ENCODE measurements at regions not wholly inside any gene's neighbourhood (a gene's known extent, or its start where the extent isn't known, plus 50 kb on each side); places are given as distances from the start of the nearest gene placed in this dataset.

DNA sequence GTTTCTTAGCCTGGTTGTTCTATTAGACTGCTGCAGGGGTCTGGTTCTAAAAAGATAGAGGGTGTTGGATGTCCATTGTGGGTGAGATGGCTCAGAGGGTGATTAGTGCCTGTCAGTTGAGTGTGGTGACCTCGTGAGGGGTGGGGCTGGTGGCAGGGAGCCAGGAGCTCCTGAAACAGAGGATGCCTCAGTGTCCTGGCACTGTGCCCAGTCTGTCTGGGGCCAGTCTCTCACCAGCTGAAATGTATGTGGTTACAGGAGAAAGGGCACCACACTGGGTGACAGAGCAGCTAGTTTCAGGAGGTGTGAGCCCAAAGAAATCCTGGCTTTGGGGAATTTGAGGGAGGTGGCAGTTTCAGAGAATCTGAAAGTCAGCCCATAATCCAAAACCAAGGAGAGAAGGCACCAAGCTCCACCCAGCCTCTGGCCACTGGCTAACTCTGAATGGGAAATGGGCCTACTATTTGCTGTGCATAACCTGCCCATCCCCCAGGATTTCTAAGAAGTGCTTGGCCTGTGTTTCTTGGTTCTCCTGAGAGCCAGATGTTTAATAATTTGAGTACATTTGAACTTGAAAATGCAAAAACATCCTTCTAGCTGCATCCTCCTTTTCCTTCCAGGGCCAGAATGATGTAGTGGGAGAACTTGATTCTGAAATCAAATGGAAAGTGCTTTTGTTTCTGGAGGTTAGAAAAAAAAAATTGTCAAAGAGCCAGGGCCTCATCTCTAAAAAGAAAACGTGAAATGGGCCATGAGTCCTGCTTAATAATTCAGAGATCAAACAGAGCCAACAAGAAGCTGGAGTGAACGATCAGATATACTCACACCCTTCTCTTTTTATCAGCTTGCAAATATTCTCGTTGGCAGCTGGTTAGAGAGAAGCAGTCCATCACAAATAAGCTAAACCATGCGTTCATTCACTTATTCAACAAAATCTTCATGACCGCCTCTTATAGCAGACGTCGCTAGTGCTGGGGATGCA lies 92.3 kb downstream of the B3GNT2 start (continued):
- no peak for TF ChIP-seq ZNF701 (tag by site-specific recombination; IDR thresholded peaks at IDR 0.05)
- TF ChIP-seq MYNN (tag by site-specific recombination; IDR thresholded peaks at IDR 0.05; ENCODE audit: borderline replicate concordance), result no peak
- TF ChIP-seq, protein P1, sequence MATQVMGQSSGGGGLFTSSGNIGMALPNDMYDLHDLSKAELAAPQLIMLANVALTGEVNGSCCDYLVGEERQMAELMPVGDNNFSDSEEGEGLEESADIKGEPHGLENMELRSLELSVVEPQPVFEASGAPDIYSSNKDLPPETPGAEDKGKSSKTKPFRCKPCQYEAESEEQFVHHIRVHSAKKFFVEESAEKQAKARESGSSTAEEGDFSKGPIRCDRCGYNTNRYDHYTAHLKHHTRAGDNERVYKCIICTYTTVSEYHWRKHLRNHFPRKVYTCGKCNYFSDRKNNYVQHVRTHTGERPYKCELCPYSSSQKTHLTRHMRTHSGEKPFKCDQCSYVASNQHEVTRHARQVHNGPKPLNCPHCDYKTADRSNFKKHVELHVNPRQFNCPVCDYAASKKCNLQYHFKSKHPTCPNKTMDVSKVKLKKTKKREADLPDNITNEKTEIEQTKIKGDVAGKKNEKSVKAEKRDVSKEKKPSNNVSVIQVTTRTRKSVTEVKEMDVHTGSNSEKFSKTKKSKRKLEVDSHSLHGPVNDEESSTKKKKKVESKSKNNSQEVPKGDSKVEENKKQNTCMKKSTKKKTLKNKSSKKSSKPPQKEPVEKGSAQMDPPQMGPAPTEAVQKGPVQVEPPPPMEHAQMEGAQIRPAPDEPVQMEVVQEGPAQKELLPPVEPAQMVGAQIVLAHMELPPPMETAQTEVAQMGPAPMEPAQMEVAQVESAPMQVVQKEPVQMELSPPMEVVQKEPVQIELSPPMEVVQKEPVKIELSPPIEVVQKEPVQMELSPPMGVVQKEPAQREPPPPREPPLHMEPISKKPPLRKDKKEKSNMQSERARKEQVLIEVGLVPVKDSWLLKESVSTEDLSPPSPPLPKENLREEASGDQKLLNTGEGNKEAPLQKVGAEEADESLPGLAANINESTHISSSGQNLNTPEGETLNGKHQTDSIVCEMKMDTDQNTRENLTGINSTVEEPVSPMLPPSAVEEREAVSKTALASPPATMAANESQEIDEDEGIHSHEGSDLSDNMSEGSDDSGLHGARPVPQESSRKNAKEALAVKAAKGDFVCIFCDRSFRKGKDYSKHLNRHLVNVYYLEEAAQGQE (tag by site-specific recombination; IDR thresholded peaks at IDR 0.05), result no peak
- TF ChIP-seq, protein P2, sequence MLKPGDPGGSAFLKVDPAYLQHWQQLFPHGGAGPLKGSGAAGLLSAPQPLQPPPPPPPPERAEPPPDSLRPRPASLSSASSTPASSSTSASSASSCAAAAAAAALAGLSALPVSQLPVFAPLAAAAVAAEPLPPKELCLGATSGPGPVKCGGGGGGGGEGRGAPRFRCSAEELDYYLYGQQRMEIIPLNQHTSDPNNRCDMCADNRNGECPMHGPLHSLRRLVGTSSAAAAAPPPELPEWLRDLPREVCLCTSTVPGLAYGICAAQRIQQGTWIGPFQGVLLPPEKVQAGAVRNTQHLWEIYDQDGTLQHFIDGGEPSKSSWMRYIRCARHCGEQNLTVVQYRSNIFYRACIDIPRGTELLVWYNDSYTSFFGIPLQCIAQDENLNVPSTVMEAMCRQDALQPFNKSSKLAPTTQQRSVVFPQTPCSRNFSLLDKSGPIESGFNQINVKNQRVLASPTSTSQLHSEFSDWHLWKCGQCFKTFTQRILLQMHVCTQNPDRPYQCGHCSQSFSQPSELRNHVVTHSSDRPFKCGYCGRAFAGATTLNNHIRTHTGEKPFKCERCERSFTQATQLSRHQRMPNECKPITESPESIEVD (tag by site-specific recombination; IDR thresholded peaks at IDR 0.05), result no peak
- TF ChIP-seq GLIS1 (tag by site-specific recombination; IDR thresholded peaks at IDR 0.05), result peak; percentile 35; the same call in 1 of the 2 replicates
- TF ChIP-seq ZNF837 (tag by site-specific recombination; IDR thresholded peaks at IDR 0.05), result no peak
- TF ChIP-seq GFI1B (tag by site-specific recombination; IDR thresholded peaks at IDR 0.05), result no peak
- TF ChIP-seq ZNF416 (tag by site-specific recombination; IDR thresholded peaks at IDR 0.05), result no peak
- no peak for TF ChIP-seq ZNF843 (tag by site-specific recombination; IDR thresholded peaks at IDR 0.05)
- TF ChIP-seq, protein P3, sequence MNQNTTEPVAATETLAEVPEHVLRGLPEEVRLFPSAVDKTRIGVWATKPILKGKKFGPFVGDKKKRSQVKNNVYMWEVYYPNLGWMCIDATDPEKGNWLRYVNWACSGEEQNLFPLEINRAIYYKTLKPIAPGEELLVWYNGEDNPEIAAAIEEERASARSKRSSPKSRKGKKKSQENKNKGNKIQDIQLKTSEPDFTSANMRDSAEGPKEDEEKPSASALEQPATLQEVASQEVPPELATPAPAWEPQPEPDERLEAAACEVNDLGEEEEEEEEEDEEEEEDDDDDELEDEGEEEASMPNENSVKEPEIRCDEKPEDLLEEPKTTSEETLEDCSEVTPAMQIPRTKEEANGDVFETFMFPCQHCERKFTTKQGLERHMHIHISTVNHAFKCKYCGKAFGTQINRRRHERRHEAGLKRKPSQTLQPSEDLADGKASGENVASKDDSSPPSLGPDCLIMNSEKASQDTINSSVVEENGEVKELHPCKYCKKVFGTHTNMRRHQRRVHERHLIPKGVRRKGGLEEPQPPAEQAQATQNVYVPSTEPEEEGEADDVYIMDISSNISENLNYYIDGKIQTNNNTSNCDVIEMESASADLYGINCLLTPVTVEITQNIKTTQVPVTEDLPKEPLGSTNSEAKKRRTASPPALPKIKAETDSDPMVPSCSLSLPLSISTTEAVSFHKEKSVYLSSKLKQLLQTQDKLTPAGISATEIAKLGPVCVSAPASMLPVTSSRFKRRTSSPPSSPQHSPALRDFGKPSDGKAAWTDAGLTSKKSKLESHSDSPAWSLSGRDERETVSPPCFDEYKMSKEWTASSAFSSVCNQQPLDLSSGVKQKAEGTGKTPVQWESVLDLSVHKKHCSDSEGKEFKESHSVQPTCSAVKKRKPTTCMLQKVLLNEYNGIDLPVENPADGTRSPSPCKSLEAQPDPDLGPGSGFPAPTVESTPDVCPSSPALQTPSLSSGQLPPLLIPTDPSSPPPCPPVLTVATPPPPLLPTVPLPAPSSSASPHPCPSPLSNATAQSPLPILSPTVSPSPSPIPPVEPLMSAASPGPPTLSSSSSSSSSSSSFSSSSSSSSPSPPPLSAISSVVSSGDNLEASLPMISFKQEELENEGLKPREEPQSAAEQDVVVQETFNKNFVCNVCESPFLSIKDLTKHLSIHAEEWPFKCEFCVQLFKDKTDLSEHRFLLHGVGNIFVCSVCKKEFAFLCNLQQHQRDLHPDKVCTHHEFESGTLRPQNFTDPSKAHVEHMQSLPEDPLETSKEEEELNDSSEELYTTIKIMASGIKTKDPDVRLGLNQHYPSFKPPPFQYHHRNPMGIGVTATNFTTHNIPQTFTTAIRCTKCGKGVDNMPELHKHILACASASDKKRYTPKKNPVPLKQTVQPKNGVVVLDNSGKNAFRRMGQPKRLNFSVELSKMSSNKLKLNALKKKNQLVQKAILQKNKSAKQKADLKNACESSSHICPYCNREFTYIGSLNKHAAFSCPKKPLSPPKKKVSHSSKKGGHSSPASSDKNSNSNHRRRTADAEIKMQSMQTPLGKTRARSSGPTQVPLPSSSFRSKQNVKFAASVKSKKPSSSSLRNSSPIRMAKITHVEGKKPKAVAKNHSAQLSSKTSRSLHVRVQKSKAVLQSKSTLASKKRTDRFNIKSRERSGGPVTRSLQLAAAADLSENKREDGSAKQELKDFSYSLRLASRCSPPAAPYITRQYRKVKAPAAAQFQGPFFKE (tag by site-specific recombination; IDR thresholded peaks at IDR 0.05; ENCODE audit: borderline replicate concordance), result no peak
- TF ChIP-seq ZNF266 (tag by site-specific recombination; IDR thresholded peaks at IDR 0.05; ENCODE audit: low read depth), result no peak
- TF ChIP-seq ZNF791 (tag by site-specific recombination; IDR thresholded peaks at IDR 0.05), result no peak
- no peak for TF ChIP-seq HOXD13 (CRISPR knock-in tag; IDR thresholded peaks at IDR 0.05; ENCODE audit: borderline replicate concordance)
- TF ChIP-seq ZNF155 (tag by site-specific recombination; IDR thresholded peaks at IDR 0.05), result no peak
- TF ChIP-seq YY1 (tag by site-specific recombination; IDR thresholded peaks at IDR 0.05), result no peak
- no peak for TF ChIP-seq SALL2 (tag by site-specific recombination; IDR thresholded peaks at IDR 0.05; ENCODE audit: borderline replicate concordance)
- 0 out of 2 replicates have a peak, but pooled peaks have one; percentile 26 for TF ChIP-seq ZBTB48 (tag by site-specific recombination; IDR thresholded peaks at IDR 0.05)
- no peak for TF ChIP-seq HOXC10 (CRISPR knock-in tag; IDR thresholded peaks at IDR 0.05)
- no peak for TF ChIP-seq ZNF747 (tag by site-specific recombination; IDR thresholded peaks at IDR 0.05)
- no peak for TF ChIP-seq ZNF211 (tag by site-specific recombination; IDR thresholded peaks at IDR 0.05; ENCODE audit: low read depth)
- no peak for TF ChIP-seq ZNF37A (tag by site-specific recombination; IDR thresholded peaks at IDR 0.05)
- peak; percentile 84 for TF ChIP-seq OSR2 (tag by site-specific recombination; IDR thresholded peaks at IDR 0.05)
- TF ChIP-seq, protein P4, sequence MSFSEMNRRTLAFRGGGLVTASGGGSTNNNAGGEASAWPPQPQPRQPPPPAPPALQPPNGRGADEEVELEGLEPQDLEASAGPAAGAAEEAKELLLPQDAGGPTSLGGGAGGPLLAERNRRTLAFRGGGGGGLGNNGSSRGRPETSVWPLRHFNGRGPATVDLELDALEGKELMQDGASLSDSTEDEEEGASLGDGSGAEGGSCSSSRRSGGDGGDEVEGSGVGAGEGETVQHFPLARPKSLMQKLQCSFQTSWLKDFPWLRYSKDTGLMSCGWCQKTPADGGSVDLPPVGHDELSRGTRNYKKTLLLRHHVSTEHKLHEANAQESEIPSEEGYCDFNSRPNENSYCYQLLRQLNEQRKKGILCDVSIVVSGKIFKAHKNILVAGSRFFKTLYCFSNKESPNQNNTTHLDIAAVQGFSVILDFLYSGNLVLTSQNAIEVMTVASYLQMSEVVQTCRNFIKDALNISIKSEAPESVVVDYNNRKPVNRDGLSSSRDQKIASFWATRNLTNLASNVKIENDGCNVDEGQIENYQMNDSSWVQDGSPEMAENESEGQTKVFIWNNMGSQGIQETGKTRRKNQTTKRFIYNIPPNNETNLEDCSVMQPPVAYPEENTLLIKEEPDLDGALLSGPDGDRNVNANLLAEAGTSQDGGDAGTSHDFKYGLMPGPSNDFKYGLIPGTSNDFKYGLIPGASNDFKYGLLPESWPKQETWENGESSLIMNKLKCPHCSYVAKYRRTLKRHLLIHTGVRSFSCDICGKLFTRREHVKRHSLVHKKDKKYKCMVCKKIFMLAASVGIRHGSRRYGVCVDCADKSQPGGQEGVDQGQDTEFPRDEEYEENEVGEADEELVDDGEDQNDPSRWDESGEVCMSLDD (tag by site-specific recombination; IDR thresholded peaks at IDR 0.05), result no peak

All from HEK293 (cell line).